A673 (cell line): ENCODE measurements at regions not wholly inside any gene's neighbourhood (a gene's known extent, or its start where the extent isn't known, plus 50 kb on each side); places are given as distances from the start of the nearest gene placed in this dataset.

Experiments used
- BruUV-seq: library from RNA; stranded (reverse); fragments of 400-500 nt; replicated peaks from 2 replicates; lab custom pipeline; 2021; lab: Mats Ljungman, UMichigan
- CTCF ChIA-PET: fragments of 300-600 bp; sonication (Branson Sonifier 250); formaldehyde crosslinking; loops from one replicate; lab custom pipeline; 2022; ENCODE audit warnings: antibody characterized with exemption; lab: Charles Lee
- POLR2A ChIA-PET: fragments of 300-600 bp; sonication (Branson Sonifier 250); formaldehyde crosslinking; loops from one replicate; lab custom pipeline; 2022; ENCODE audit warnings: antibody characterized with exemption; ENCODE audit not compliant: low non-redundant PET; lab: Charles Lee
- DNase-seq: peaks from one replicate; pipeline ENCODE4 v3.0.0-alpha.2; 2015; ENCODE audit warnings: low spot score
- H3K27ac ChIP-seq: fragments of 200-600 bp; sonication (generic); 2 replicates; pipeline ENCODE4 v1.5.1; 2016; ENCODE audit warnings: mixed run types, low read depth, mild to moderate bottlenecking, mixed read lengths, antibody characterized with exemption, low read length; ENCODE audit not compliant: poor library complexity, severe bottlenecking
- H3K27me3 ChIP-seq: fragments of 200-600 bp; sonication (generic); replicated peaks from 2 replicates; pipeline ENCODE4 v1.6.1; 2017; ENCODE audit warnings: mixed run types, low read depth, mild to moderate bottlenecking, mixed read lengths, antibody characterized with exemption, low read length; ENCODE audit not compliant: insufficient read depth, poor library complexity
- H3K36me3 ChIP-seq: fragments of 200-600 bp; sonication (generic); 2 replicates; pipeline ENCODE4 v1.6.1; 2016; ENCODE audit warnings: mixed run types, mild to moderate bottlenecking, mixed read lengths, antibody characterized with exemption, low read length; ENCODE audit not compliant: insufficient read depth, poor library complexity, severe bottlenecking
- H3K4me1 ChIP-seq: fragments of 200-600 bp; sonication (generic); 2 replicates; pipeline ENCODE4 v1.6.1; 2017; ENCODE audit warnings: mixed run types, mild to moderate bottlenecking, mixed read lengths, antibody characterized with exemption, low read length; ENCODE audit not compliant: insufficient read depth, poor library complexity, severe bottlenecking
- H3K4me3 ChIP-seq: fragments of 200-600 bp; sonication (generic); 2 replicates; pipeline ENCODE4 v1.5.1; 2016; ENCODE audit warnings: low read depth, mixed run types, mild to moderate bottlenecking, mixed read lengths, low read length; ENCODE audit not compliant: poor library complexity, severe bottlenecking
- H3K9me3 ChIP-seq: fragments of 200-600 bp; sonication (generic); 2 replicates; pipeline ENCODE4 v1.6.1; 2016; ENCODE audit warnings: mixed run types, low read depth, mild to moderate bottlenecking, mixed read lengths, antibody characterized with exemption, low read length; ENCODE audit not compliant: poor library complexity, severe bottlenecking
- CTCF ChIP-seq: fragments of 300-800, 200-600 bp; sonication (generic); conservative IDR thresholded peaks from 2 replicates; pipeline ENCODE4 v1.5.1; 2017; ENCODE audit warnings: low read depth, mild to moderate bottlenecking, antibody characterized with exemption, low read length, moderate library complexity, mixed read lengths
- EZH2 ChIP-seq: fragments of 200-600 bp; sonication (generic); IDR thresholded peaks from 2 replicates; pipeline ENCODE4 v1.6.1; 2017; ENCODE audit warnings: borderline replicate concordance, low read depth, mild to moderate bottlenecking, mixed read lengths, antibody characterized with exemption, low read length; ENCODE audit not compliant: poor library complexity, severe bottlenecking
- intact Hi-C: fragments of 100-400 bp; cut with micrococcal nuclease; formaldehyde crosslinking; loops from one replicate; pipeline ENCODE4 v1.10.0; 2022; ENCODE audit not compliant: unreplicated experiment

- Histone ChIP-seq H3K27ac (no peak overlapping the region), H3K9me3 (no peaks in the 10 kb centered on the region), H3K36me3 (no peaks in the 10 kb centered on the region), H3K4me1 (no peaks in the 10 kb centered on the region), H3K4me3 (no peak overlapping the region), H3K27me3 (no peaks in the 10 kb centered on the region)
- ChIA-PET CTCF (no interaction called here), POLR2A (no interaction called here)
- TF ChIP-seq CTCF, result no peak
- TF ChIP-seq EZH2, result no peak
- intact Hi-C loops, result no loop called here
- no TSS peak for BruUV-seq
- no peak for DNase-seq
These were observed 1692.9 kb upstream of the SLC10A2 start for GRCh38 chr13:104759069-104759468.

- H3K27me3 ChIP-seq, result no peaks in the 10 kb centered on the region
- no peaks in the 10 kb centered on the region for H3K9me3 ChIP-seq
- no peak for DNase-seq
- H3K4me1 ChIP-seq, result no peaks in the 10 kb centered on the region
- intact Hi-C loops, result no loop called here
- no peak for TF ChIP-seq EZH2
- TF ChIP-seq CTCF, result no peak
- H3K36me3 ChIP-seq, result no peaks in the 10 kb centered on the region
- ChIA-PET POLR2A (no interaction called here), CTCF (no interaction called here)
- no peak overlapping the region for H3K27ac ChIP-seq
- H3K4me3 ChIP-seq, result no peak overlapping the region
- no TSS peak for BruUV-seq
These were observed 1691.5 kb upstream of the SLC10A2 start for GRCh38 chr13:104757712-104758111.

- Histone ChIP-seq H3K36me3 (no peaks in the 10 kb centered on the region), H3K27me3 (no peaks in the 10 kb centered on the region), H3K4me1 (no peaks in the 10 kb centered on the region), H3K4me3 (no peak overlapping the region), H3K27ac (no peak overlapping the region), H3K9me3 (no peaks in the 10 kb centered on the region)
- ChIA-PET POLR2A (no interaction called here), CTCF (no interaction called here)
- BruUV-seq, result no TSS peak
- intact Hi-C loops, result no loop called here
- DNase-seq, result no peak
- TF ChIP-seq EZH2, result no peak
- no peak for TF ChIP-seq CTCF
These were observed 1684.2 kb upstream of the SLC10A2 start for GRCh38 chr13:104750377-104750776.
